Type B pancreatic cell (in vitro differentiated cells): ENCODE measurements at regions not wholly inside any gene's neighbourhood (a gene's known extent, or its start where the extent isn't known, plus 50 kb on each side); places are given as distances from the start of the nearest gene placed in this dataset.

Experiments used
- DNase-seq: peaks from one replicate; pipeline ENCODE4 v3.0.0; 2021; ENCODE audit warnings: mixed read lengths; ENCODE audit not compliant: unreplicated experiment; ENCODE audit errors: extremely low spot score
- H3K27ac Mint-ChIP-seq: 2 replicates; pipeline ENCODE4 v1.8.0; 2021; ENCODE audit warnings: mild to moderate bottlenecking, mixed read lengths
- H3K27me3 Mint-ChIP-seq: 2 replicates; pipeline ENCODE4 v1.8.0; 2021; ENCODE audit warnings: mixed read lengths
- H3K36me3 Mint-ChIP-seq: 2 replicates; pipeline ENCODE4 v1.8.0; 2021; ENCODE audit warnings: mixed read lengths
- H3K4me1 Mint-ChIP-seq: one replicate; pipeline ENCODE4 v1.8.0; 2021; ENCODE audit warnings: mixed read lengths; ENCODE audit not compliant: unreplicated experiment
- H3K4me3 Mint-ChIP-seq: 2 replicates; pipeline ENCODE4 v1.8.0; 2021; ENCODE audit warnings: mild to moderate bottlenecking, mixed read lengths
- H3K9me3 Mint-ChIP-seq: 2 replicates; pipeline ENCODE4 v1.8.0; 2021; ENCODE audit warnings: mixed read lengths
- TF ChIP-seq, protein P1 (sequence below): fragments of 200-600 bp; sonication (generic); conservative IDR thresholded peaks from 2 replicates; pipeline ENCODE4 v1.5.0; 2021; ENCODE audit warnings: antibody characterized with exemption, mild to moderate bottlenecking

DNA sequence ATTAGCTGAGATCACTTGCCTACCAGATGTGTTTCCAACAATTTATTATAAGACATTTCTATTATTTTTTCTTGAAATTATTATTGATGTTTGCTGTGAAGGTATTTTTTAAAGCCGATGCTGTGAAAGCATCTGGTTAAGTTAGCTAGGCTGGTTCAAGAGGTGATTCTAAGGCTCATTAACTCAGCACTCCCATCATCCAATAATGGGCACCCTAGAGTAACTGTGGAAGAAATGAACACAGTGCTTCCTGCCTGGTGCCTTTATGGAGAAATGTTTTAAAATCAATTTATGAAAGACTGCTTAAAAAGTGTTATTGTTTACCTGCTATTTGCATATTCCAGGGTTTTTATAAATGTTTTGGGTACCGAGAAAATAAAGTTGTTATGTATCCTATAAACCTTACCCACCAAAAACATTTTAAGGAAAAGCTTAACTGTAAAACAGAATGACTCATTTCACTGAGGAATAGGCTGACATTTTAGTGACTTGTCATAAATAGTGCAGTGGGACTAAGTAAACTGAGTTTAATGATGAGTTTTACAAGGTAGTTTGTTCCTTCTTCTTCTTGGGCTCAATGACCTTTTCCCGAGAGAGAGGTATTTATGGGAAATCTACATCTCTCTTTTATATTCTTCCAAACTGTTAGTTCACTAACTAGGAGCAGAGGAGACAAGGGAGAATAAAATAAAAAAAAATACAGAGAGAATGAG, 310.0 kb upstream of the AADAT start:
- H3K9me3 Mint-ChIP-seq, result peaks cover 5% of the 10 kb centered on the region
- no peaks in the 10 kb centered on the region for H3K36me3 Mint-ChIP-seq
- H3K27me3 Mint-ChIP-seq, result peaks cover 5% of the 10 kb centered on the region
- DNase-seq, result no peak
- H3K4me1 Mint-ChIP-seq, result no peaks in the 10 kb centered on the region
- no peak overlapping the region for H3K27ac Mint-ChIP-seq
- no peak overlapping the region for H3K4me3 Mint-ChIP-seq
- TF ChIP-seq, protein P1, sequence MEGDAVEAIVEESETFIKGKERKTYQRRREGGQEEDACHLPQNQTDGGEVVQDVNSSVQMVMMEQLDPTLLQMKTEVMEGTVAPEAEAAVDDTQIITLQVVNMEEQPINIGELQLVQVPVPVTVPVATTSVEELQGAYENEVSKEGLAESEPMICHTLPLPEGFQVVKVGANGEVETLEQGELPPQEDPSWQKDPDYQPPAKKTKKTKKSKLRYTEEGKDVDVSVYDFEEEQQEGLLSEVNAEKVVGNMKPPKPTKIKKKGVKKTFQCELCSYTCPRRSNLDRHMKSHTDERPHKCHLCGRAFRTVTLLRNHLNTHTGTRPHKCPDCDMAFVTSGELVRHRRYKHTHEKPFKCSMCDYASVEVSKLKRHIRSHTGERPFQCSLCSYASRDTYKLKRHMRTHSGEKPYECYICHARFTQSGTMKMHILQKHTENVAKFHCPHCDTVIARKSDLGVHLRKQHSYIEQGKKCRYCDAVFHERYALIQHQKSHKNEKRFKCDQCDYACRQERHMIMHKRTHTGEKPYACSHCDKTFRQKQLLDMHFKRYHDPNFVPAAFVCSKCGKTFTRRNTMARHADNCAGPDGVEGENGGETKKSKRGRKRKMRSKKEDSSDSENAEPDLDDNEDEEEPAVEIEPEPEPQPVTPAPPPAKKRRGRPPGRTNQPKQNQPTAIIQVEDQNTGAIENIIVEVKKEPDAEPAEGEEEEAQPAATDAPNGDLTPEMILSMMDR, result no peak

DNA sequence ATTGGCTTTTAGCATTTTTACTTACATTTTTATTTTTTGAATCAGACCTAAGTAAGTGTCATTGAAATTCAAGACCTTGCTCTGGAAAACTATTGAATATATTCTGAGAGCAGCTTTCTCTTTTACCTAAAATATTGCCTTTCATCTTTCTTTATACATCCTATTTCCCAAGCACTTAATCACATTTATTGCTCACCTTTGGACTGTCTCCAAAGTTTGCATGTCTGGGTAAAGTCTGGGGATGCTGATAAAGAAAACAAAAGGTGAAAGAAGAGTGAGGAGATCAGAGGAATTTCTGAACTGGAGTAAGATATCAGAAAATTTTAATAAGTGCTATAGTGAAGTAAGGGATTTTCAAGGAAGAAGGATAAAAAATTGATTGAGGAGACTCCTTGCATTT, 308.5 kb upstream of the AADAT start:
- H3K4me1 Mint-ChIP-seq, result no peaks in the 10 kb centered on the region
- TF ChIP-seq, protein P1, result no peak
- no peaks in the 10 kb centered on the region for H3K36me3 Mint-ChIP-seq
- no peak overlapping the region for H3K4me3 Mint-ChIP-seq
- peaks cover 2% of the 10 kb centered on the region for H3K9me3 Mint-ChIP-seq
- H3K27me3 Mint-ChIP-seq, result peaks cover 5% of the 10 kb centered on the region
- no peak overlapping the region for H3K27ac Mint-ChIP-seq
- DNase-seq, result no peak

DNA sequence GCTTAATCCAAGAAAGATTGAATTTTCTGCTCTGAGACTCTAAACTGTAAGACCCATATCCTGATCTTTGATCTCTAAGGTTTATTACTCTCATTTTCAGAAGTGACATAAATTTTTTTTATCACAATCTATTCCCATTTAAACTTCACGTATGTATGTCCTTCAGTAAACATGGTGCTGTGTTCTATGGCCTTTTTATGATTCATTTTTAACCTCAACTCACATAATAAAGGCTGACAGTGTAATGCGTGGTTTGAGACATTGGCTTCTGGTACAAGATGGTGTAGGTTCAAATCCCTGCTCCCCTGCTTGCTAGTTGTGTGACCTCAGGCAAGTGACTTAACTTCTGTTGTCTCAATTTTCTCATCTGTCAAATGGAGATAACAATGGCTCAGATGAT, 306.0 kb upstream of the AADAT start:
- no peak for DNase-seq
- no peaks in the 10 kb centered on the region for H3K4me1 Mint-ChIP-seq
- no peak overlapping the region for H3K4me3 Mint-ChIP-seq
- H3K9me3 Mint-ChIP-seq, result no peaks in the 10 kb centered on the region
- TF ChIP-seq, protein P1, result no peak
- H3K27me3 Mint-ChIP-seq, result peaks cover 5% of the 10 kb centered on the region
- H3K36me3 Mint-ChIP-seq, result no peaks in the 10 kb centered on the region
- no peak overlapping the region for H3K27ac Mint-ChIP-seq

DNA sequence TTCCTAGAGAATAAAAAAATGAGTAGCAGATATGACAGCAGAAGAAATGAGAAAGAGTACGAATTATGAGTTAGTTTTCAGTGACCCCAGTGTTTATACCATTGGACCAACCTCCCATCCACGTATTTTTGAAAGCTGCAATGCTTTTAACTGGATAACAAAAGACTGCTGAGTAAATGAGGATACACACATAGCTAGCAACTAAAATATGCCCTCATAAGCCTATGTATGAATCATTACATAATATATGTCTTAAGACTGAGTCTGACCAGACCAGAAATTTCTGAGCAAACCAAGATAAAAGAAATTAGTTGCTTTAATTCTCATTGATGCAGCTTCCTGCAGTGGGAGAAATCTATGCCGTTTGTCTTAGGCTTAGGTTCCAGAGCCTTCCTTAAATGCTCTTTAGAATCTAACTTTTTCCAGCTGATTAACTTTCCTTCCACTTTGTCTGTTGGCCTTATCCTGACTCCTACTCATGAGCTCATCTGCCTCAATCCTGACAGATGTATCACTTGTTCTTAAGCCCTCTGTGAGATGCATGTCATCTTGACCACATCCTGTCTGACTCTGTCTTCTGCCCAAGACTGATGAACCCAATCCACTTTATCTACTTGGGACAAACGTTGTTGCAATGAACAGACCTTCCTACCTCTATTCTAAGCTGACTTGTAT, 301.4 kb upstream of the AADAT start:
- Mint-ChIP-seq H3K27ac (no peak overlapping the region), H3K9me3 (no peaks in the 10 kb centered on the region), H3K27me3 (no peaks in the 10 kb centered on the region), H3K4me1 (no peaks in the 10 kb centered on the region), H3K4me3 (no peak overlapping the region), H3K36me3 (no peaks in the 10 kb centered on the region)
- TF ChIP-seq, protein P1, result no peak
- no peak for DNase-seq

DNA sequence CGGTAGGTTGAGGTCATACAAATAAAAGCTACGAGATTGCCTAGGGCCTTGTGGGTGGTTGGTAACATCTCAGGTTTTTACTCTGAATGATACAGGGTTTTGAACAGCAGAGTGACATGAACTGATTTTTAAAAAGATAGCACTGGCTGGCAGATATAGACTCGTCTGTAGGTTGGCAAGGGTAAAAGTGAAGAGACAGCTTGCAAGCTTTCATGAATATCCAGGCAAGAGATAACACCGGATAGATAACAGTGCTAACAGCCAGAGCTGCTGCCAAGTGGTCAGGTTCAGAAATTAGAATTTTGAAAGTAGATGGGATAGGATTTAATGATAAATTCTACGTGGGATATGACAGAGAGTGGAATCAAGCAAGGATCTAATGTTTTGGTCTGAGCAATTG, 299.7 kb upstream of the AADAT start:
- DNase-seq, result no peak
- Mint-ChIP-seq H3K27me3 (no peaks in the 10 kb centered on the region), H3K9me3 (no peaks in the 10 kb centered on the region), H3K4me3 (no peak overlapping the region), H3K36me3 (no peaks in the 10 kb centered on the region), H3K4me1 (no peaks in the 10 kb centered on the region), H3K27ac (no peak overlapping the region)
- TF ChIP-seq, protein P1, result no peak
